Gastroesophageal sphincter (tissue), 3 donors: ENCODE measurements at regions not wholly inside any gene's neighbourhood (a gene's known extent, or its start where the extent isn't known, plus 50 kb on each side); places are given as distances from the start of the nearest gene placed in this dataset.

Experiments used
- EP300 ChIP-seq: sonication (generic); formaldehyde crosslinking; IDR thresholded peaks from one replicate; pipeline ENCODE4 v1.6.1; 2017; ENCODE audit warnings: antibody characterized with exemption, mild to moderate bottlenecking
- POLR2A ChIP-seq, 2 donors: fragments of 450-650 bp; IDR thresholded peaks; one replicate each; pipeline ENCODE4 v1.6.1; 2017; ENCODE audit warnings: antibody characterized with exemption in 2 of 2, mild to moderate bottlenecking in 2 of 2, moderate library complexity in 1 of 2
- POLR2AphosphoS5 ChIP-seq: sonication (generic); formaldehyde crosslinking; IDR thresholded peaks from one replicate; pipeline ENCODE4 v1.6.1; 2017; ENCODE audit warnings: antibody characterized with exemption
- TF ChIP-seq, protein P1 (sequence below), 4 experiments: fragments of 200-600 bp in 2 of 4; fragments of 450-650 bp in 2 of 4; sonication (generic) in 1 of 4; IDR thresholded peaks; one replicate each; pipeline ENCODE4 v1.5.1; 2017 to 2019; ENCODE audit warnings: antibody characterized with exemption in 4 of 4, mild to moderate bottlenecking in 2 of 4, moderate library complexity in 2 of 4

DNA sequence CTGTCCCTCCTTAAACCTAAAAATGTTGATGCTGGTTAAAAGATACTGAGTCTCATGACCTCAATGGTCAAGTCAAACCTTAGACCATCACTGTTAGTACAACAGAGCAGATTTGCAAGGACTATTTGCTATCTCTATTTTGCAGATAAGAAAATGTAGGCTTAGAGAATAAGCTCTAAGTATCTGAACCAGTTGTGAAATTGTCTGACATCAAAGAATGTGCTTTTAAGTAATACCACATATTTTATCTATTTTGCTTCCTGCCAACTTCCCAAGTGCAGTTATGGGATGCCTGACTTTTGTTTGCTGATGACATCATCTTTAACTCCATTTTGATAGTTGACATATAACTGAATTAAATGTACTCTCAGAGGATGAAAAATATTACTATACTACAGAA lies 83.6 kb upstream of the TMEM106B start:
- TF ChIP-seq EP300 = no peak
- TF ChIP-seq, protein P1, sequence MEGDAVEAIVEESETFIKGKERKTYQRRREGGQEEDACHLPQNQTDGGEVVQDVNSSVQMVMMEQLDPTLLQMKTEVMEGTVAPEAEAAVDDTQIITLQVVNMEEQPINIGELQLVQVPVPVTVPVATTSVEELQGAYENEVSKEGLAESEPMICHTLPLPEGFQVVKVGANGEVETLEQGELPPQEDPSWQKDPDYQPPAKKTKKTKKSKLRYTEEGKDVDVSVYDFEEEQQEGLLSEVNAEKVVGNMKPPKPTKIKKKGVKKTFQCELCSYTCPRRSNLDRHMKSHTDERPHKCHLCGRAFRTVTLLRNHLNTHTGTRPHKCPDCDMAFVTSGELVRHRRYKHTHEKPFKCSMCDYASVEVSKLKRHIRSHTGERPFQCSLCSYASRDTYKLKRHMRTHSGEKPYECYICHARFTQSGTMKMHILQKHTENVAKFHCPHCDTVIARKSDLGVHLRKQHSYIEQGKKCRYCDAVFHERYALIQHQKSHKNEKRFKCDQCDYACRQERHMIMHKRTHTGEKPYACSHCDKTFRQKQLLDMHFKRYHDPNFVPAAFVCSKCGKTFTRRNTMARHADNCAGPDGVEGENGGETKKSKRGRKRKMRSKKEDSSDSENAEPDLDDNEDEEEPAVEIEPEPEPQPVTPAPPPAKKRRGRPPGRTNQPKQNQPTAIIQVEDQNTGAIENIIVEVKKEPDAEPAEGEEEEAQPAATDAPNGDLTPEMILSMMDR (IDR thresholded peaks at IDR 0.05) = no peak
- TF ChIP-seq POLR2A (IDR thresholded peaks at IDR 0.05) = no peak
- no peak for TF ChIP-seq POLR2AphosphoS5
